Keratinocyte (primary cell): ENCODE measurements at regions not wholly inside any gene's neighbourhood (a gene's known extent, or its start where the extent isn't known, plus 50 kb on each side); places are given as distances from the start of the nearest gene placed in this dataset.

Experiments used
- EZH2 ChIP-seq: IDR thresholded peaks from one replicate; pipeline ENCODE4 v1.6.1; 2012; ENCODE audit warnings: inconsistent platforms, mild to moderate bottlenecking, low read length, moderate library complexity
- TF ChIP-seq, protein P1 (sequence below), 3 experiments: IDR thresholded peaks in 1 of 3; conservative IDR thresholded peaks in 1 of 3; optimal IDR thresholded peaks in 1 of 3; 2 replicates in 2 of 3; 3 replicates in 1 of 3; pipeline versions ENCODE3 to v1.5.1; 2011; ENCODE audit warnings: low read length in 3 of 3, mild to moderate bottlenecking in 3 of 3, moderate library complexity in 2 of 3, control low read depth in 1 of 3, inconsistent platforms in 1 of 3; ENCODE audit not compliant: insufficient read depth in 2 of 3; ENCODE audit errors: extremely low read depth in 1 of 3

GRCh38 chr5:174359071-174359470 is 313.6 kb downstream of the NSG2 start:
- TF ChIP-seq EZH2, result no peak
- TF ChIP-seq, protein P1, sequence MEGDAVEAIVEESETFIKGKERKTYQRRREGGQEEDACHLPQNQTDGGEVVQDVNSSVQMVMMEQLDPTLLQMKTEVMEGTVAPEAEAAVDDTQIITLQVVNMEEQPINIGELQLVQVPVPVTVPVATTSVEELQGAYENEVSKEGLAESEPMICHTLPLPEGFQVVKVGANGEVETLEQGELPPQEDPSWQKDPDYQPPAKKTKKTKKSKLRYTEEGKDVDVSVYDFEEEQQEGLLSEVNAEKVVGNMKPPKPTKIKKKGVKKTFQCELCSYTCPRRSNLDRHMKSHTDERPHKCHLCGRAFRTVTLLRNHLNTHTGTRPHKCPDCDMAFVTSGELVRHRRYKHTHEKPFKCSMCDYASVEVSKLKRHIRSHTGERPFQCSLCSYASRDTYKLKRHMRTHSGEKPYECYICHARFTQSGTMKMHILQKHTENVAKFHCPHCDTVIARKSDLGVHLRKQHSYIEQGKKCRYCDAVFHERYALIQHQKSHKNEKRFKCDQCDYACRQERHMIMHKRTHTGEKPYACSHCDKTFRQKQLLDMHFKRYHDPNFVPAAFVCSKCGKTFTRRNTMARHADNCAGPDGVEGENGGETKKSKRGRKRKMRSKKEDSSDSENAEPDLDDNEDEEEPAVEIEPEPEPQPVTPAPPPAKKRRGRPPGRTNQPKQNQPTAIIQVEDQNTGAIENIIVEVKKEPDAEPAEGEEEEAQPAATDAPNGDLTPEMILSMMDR (optimal IDR thresholded peaks at IDR 0.05 in 1 of 3, IDR thresholded peaks at IDR 0.05 in 1 of 3, conservative IDR thresholded peaks at IDR 0.05 in 1 of 3; ENCODE audit: extremely low read depth in 1 of 3, insufficient read depth in 2 of 3, low read length in 3 of 3), result no peak
